Midbrain (tissue), 1 donor: ENCODE measurements at regions not wholly inside any gene's neighbourhood (a gene's known extent, or its start where the extent isn't known, plus 50 kb on each side); places are given as distances from the start of the nearest gene placed in this dataset.
"Not testable (repeated sequence)": the region's sequence is repeated elsewhere in the genome, so short reads cannot be mapped to it uniquely, and the experiment has no call there.

Experiments used
- DNase-seq: peaks from one replicate; lab custom pipeline; 2025; lab: John Stamatoyannopoulos, UW

GRCh38 chr10:7108141-7108540 is 302.7 kb downstream of the SFMBT2 start:
- DNase-seq = no peak

GRCh38 chr10:7107285-7107684 is 303.5 kb downstream of the SFMBT2 start:
- no peak for DNase-seq

GRCh38 chr10:7104379-7104778 is 306.5 kb downstream of the SFMBT2 start:
- not testable (repeated sequence) for DNase-seq

GRCh38 chr10:7102557-7103349 is 308.1 kb downstream of the SFMBT2 start:
- no peak for DNase-seq

- no peak for DNase-seq
Observed at GRCh38 chr10:7102084-7102483, 308.8 kb downstream of the SFMBT2 start.

- DNase-seq = no peak
Observed at GRCh38 chr10:7101451-7101850, 309.4 kb downstream of the SFMBT2 start.

- DNase-seq = no peak
Observed at GRCh38 chr10:7100032-7100702, 310.7 kb downstream of the SFMBT2 start.

GRCh38 chr10:7098160-7098762 is 312.6 kb downstream of the SFMBT2 start:
- no peak for DNase-seq

- DNase-seq = no peak
Observed at GRCh38 chr10:7094781-7095180, 316.1 kb downstream of the SFMBT2 start.

GRCh38 chr10:7093368-7093767 is 317.5 kb downstream of the SFMBT2 start:
- no peak for DNase-seq

- DNase-seq = no peak
Observed at GRCh38 chr10:7092603-7093002, 318.2 kb downstream of the SFMBT2 start.

GRCh38 chr10:7090529-7090928 is 320.3 kb downstream of the SFMBT2 start:
- no peak for DNase-seq

GRCh38 chr10:7085913-7086589 is 324.8 kb downstream of the SFMBT2 start:
- peak; percentile 88 for DNase-seq

GRCh38 chr10:7085147-7085912 is 325.5 kb downstream of the SFMBT2 start:
- DNase-seq = peak; percentile 88

GRCh38 chr10:7084280-7085005 is 326.4 kb downstream of the SFMBT2 start:
- DNase-seq = peak; percentile 39

- no peak for DNase-seq
Observed at GRCh38 chr10:7082967-7083366, 327.9 kb downstream of the SFMBT2 start.

GRCh38 chr10:7077880-7078279 is 333.0 kb downstream of the SFMBT2 start:
- DNase-seq = no peak

GRCh38 chr10:7075851-7076250 is 335.0 kb downstream of the SFMBT2 start:
- no peak for DNase-seq

- DNase-seq = no peak
Observed at GRCh38 chr10:7075110-7075509, 335.7 kb downstream of the SFMBT2 start.

- no peak for DNase-seq
Observed at GRCh38 chr10:7071421-7071820, 339.4 kb downstream of the SFMBT2 start.

- no peak for DNase-seq
Observed at GRCh38 chr10:7070950-7071349, 339.9 kb downstream of the SFMBT2 start.
